Stomach (tissue), 8 donors: ENCODE measurements at regions not wholly inside any gene's neighbourhood (a gene's known extent, or its start where the extent isn't known, plus 50 kb on each side); places are given as distances from the start of the nearest gene placed in this dataset.

Experiments used
- DNase-seq, 2 donors: peaks; one replicate each; pipeline versions ENCODE4 v3.0.0 to v3.0.0-alpha.2; 2013 to 2019
- H3K27ac ChIP-seq, 5 donors: fragments of 200-600 bp in 4 of 5; sonication (generic) in 4 of 5; one replicate each; pipeline ENCODE4 v1.5.1; 2013 to 2019; ENCODE audit warnings: mild to moderate bottlenecking in 1 of 5, moderate library complexity in 1 of 5
- H3K27me3 ChIP-seq, 3 donors: fragments of 200-600 bp; sonication (generic); one replicate each; pipeline ENCODE4 v1.5.1; 2017 to 2019; ENCODE audit warnings: mixed run types in 1 of 3
- H3K36me3 ChIP-seq, 4 donors: fragments of 200-600 bp; sonication (generic); 1 replicate in 3 of 4; 2 replicates in 1 of 4; pipeline ENCODE4 v1.5.1; 2016 to 2019
- H3K4me1 ChIP-seq, 4 donors: fragments of 200-600 bp; sonication (generic); one replicate each; pipeline ENCODE4 v1.5.1; 2016 to 2019
- H3K4me3 ChIP-seq, 4 donors: fragments of 200-600 bp; sonication (generic) in 3 of 4; one replicate each; pipeline ENCODE4 v1.5.1; 2016 to 2019; ENCODE audit warnings: mild to moderate bottlenecking in 1 of 4
- H3K9me3 ChIP-seq, 4 donors: fragments of 200-600 bp; sonication (generic); one replicate each; pipeline ENCODE4 v1.5.1; 2016 to 2019
- EP300 ChIP-seq: sonication (generic); formaldehyde crosslinking; IDR thresholded peaks from one replicate; pipeline ENCODE4 v1.6.1; 2017; ENCODE audit warnings: antibody characterized with exemption
- POLR2A ChIP-seq, 4 donors: fragments of 450-650 bp; IDR thresholded peaks; one replicate each; pipeline ENCODE4 v1.6.1; 2016; ENCODE audit warnings: antibody characterized with exemption in 4 of 4, control low read depth in 2 of 4, mild to moderate bottlenecking in 1 of 4, moderate library complexity in 1 of 4
- POLR2AphosphoS5 ChIP-seq, 3 donors: sonication (generic); formaldehyde crosslinking; IDR thresholded peaks; one replicate each; pipeline ENCODE4 v1.6.1; 2016; ENCODE audit warnings: antibody characterized with exemption in 3 of 3
- WGBS, 5 donors: extraction: QIAGEN DNeasy Blood & Tissue Kit in 3 of 5; methylation state at CpG; one replicate each; pipeline versions ENCODE4 v1.1.5 to v1.1.7; 2013 to 2018; 5-methylcytosine and 5-hydroxymethylcytosine counted together
- intact Hi-C: fragments of 100-400 bp; cut with DNase I; formaldehyde crosslinking; loops from one replicate; pipeline ENCODE4 v1.15.1; 2023; ENCODE audit warnings: low total_unique reads
- TF ChIP-seq, protein P1 (sequence below), 7 experiments: fragments of 450-650 bp in 4 of 7; fragments of 200-600 bp in 3 of 7; sonication (generic) in 3 of 7; IDR thresholded peaks; one replicate each; pipeline ENCODE4 v1.5.1; 2016 to 2019; ENCODE audit warnings: antibody characterized with exemption in 7 of 7, control low read depth in 2 of 7, mild to moderate bottlenecking in 1 of 7
- donor health status: healthy with polysubstance abuse.
- donor health status: Bipolar disorder and iron deficiency.
- donor health status: healthy.

DNA sequence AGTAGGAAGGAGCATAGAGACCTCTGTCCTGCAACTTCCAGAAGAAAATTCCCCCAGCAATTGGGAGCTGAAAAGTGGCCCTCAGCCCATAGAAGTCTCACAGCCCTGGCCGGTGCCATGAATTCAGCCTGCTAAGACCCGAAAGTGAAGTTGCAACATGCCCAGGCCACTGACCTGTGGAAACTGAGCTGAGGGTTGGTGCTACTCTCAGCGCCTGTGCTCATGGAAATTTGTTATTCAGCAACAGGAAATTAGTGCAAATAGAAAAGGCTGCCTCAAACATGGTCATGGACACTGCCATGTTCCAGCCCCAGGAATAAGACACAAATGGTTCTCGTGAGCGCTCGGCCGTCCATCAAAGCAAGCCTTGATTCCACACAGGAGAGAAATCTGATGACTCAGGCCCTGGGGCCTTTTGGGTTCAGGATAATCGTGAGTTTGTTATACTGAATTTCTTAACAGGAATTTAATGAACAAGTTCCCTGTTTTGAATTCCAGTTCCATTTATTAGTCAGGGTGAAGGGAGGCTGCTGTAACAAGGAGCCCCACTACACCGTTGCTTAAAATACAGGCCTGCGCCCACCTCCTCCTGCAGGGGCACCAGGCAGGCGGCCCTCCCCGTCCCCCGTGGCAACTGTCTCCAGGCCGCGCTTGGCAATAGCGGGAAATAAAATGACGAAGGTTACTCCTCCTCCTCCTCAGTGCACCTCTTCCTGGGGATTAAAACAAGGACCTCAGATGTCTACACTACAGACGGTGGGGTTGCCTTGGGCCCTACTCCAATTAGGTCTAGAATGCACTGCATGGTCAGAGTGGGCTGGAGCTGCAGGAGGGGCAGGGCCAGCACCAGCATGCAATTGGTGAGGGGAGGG lies 152.9 kb downstream of the ERMARD start:
- TF ChIP-seq POLR2A (IDR thresholded peaks at IDR 0.05), result no peak
- TF ChIP-seq, protein P1, sequence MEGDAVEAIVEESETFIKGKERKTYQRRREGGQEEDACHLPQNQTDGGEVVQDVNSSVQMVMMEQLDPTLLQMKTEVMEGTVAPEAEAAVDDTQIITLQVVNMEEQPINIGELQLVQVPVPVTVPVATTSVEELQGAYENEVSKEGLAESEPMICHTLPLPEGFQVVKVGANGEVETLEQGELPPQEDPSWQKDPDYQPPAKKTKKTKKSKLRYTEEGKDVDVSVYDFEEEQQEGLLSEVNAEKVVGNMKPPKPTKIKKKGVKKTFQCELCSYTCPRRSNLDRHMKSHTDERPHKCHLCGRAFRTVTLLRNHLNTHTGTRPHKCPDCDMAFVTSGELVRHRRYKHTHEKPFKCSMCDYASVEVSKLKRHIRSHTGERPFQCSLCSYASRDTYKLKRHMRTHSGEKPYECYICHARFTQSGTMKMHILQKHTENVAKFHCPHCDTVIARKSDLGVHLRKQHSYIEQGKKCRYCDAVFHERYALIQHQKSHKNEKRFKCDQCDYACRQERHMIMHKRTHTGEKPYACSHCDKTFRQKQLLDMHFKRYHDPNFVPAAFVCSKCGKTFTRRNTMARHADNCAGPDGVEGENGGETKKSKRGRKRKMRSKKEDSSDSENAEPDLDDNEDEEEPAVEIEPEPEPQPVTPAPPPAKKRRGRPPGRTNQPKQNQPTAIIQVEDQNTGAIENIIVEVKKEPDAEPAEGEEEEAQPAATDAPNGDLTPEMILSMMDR (IDR thresholded peaks at IDR 0.05), result no peak
- TF ChIP-seq EP300, result no peak
- no peak for TF ChIP-seq POLR2AphosphoS5 (IDR thresholded peaks at IDR 0.05)
- peaks cover 5 to 24% (median 15%) of the 10 kb centered on the region in 4 donors for H3K4me1 ChIP-seq

DNA sequence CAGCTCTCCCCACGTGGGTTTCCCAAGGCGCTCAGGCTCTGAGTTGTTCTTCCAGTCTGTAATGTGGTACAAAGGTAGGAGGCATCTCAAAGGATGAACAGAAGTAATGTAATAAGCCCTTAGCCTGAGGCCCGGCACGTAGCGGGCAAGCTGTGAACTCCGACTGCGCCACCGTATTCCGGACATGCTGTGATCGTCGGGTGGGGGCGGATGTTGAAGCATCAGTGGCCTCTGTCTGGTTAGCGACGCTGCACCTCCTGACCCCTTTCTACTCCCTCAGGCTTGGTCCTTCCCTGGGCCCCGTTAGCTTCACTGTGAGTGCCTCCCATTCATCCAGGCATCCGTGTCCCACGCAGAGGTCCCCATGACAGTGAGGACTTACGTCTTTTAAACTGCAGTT lies 151.7 kb downstream of the ERMARD start:
- Histone ChIP-seq H3K4me1 (peaks cover 5 to 28% (median 15%) of the 10 kb centered on the region in 4 donors), H3K27me3 (no peaks in the 10 kb centered on the region), H3K4me3 (no peak overlapping the region), H3K9me3 (no peaks in the 10 kb centered on the region), H3K36me3 (no peaks in the 10 kb centered on the region), H3K27ac (no peak overlapping the region)
- TF ChIP-seq, protein P1 (IDR thresholded peaks at IDR 0.05), result no peak
- TF ChIP-seq POLR2AphosphoS5 (IDR thresholded peaks at IDR 0.05) (no peak), EP300 (no peak), POLR2A (IDR thresholded peaks at IDR 0.05) (no peak)
- WGBS, 5 donors, result 93 to 97% (median 95%) methylated on average over 18 of the region's 18 CpGs
- no peak for DNase-seq
- intact Hi-C loops, result no loop called here

More for the DNA sequence above, 152.9 kb downstream of the ERMARD start:
- Histone ChIP-seq H3K27ac (peak overlapping the region in 1 of 5 donors; percentile 24), H3K4me3 (no peak overlapping the region), H3K36me3 (no peaks in the 10 kb centered on the region), H3K9me3 (no peaks in the 10 kb centered on the region), H3K27me3 (no peaks in the 10 kb centered on the region)
- WGBS, 5 donors, result 91 to 95% (median 93%) methylated on average over 18 of the region's 18 CpGs
- intact Hi-C loops, result no loop called here
- DNase-seq, result no peak

DNA sequence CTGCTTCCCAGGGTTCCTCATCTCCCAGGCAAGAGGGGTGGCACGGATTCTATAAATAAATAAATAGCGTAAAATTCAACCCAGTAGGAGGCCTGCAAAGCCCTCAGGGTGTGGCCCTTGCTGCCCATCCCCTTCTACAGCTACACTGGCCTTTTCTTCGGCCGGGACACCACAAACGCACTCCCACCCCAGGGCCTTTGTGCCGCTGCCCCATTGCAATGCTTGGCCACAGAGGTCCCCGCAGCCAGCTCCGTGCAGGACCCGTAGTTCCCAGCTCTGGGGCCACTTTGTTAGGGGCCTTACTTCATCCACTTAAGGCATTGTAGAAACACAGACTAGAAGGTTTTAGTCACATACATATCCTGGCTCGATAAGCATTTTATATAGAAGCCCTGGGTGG lies 151.2 kb downstream of the ERMARD start:
- intact Hi-C loops, result no loop called here
- WGBS, 5 donors, result 93 to 97% (median 96%) methylated on average over 10 of the region's 10 CpGs
- H3K4me3 ChIP-seq, result no peak overlapping the region
- H3K27me3 ChIP-seq, result no peaks in the 10 kb centered on the region
- no peaks in the 10 kb centered on the region for H3K36me3 ChIP-seq
- no peak overlapping the region for H3K27ac ChIP-seq
- DNase-seq, result no peak
- peaks cover 5 to 28% (median 15%) of the 10 kb centered on the region in 4 donors for H3K4me1 ChIP-seq
- H3K9me3 ChIP-seq, result no peaks in the 10 kb centered on the region
- no peak for TF ChIP-seq POLR2AphosphoS5 (IDR thresholded peaks at IDR 0.05)

DNA sequence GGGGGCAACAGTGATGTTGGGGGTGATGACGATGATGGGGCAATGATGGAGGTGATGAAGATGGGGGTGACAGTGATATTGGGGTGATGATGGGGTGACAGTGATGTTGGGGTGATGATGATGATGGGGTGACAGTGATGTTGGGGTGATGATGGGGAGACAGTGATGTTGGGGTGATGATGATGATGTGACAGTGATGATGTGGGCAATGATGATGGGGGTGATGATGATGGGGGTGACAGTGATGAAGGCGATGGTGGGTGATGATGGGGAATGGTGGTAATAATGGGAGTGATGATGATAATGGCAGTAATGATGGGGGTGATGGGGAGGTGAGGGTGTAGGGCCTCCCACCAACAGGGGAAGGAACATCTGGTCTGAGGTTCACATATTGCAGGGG lies 150.6 kb downstream of the ERMARD start:
- DNase-seq, result no peak
- Histone ChIP-seq H3K27me3 (no peaks in the 10 kb centered on the region), H3K9me3 (no peaks in the 10 kb centered on the region), H3K4me3 (no peak overlapping the region), H3K4me1 (peaks cover 5 to 28% (median 15%) of the 10 kb centered on the region in 4 donors), H3K27ac (no peak overlapping the region), H3K36me3 (no peaks in the 10 kb centered on the region)
- intact Hi-C loops, result no loop called here
- 89 to 99% (median 98%) methylated on average over 2 of the region's 2 CpGs for whole genome bisulfite sequencing, 5 donors
- TF ChIP-seq EP300, result no peak
- TF ChIP-seq POLR2A (IDR thresholded peaks at IDR 0.05), result no peak
- no peak for TF ChIP-seq POLR2AphosphoS5 (IDR thresholded peaks at IDR 0.05)
- TF ChIP-seq, protein P1 (IDR thresholded peaks at IDR 0.05), result no peak
